ENCODE measurements at regions not wholly inside any gene's neighbourhood (a gene's known extent, or its start where the extent isn't known, plus 50 kb on each side); places are given as distances from the start of the nearest gene placed in this dataset.
"Not testable (repeated sequence)": the region's sequence is repeated elsewhere in the genome, so short reads cannot be mapped to it uniquely, and the experiment has no call there.

- no peak for DNase-seq (ENCODE audit: low read depth in 4 of 4, low spot score in 1 of 4)
Observed at GRCh38 chr2:208798698-208799097, 392.1 kb downstream of the PTH2R start.

- no peak for DNase-seq (ENCODE audit: low read depth in 4 of 4, low spot score in 1 of 4)
Observed at GRCh38 chr2:208799397-208799796, 392.8 kb downstream of the PTH2R start.

DNA sequence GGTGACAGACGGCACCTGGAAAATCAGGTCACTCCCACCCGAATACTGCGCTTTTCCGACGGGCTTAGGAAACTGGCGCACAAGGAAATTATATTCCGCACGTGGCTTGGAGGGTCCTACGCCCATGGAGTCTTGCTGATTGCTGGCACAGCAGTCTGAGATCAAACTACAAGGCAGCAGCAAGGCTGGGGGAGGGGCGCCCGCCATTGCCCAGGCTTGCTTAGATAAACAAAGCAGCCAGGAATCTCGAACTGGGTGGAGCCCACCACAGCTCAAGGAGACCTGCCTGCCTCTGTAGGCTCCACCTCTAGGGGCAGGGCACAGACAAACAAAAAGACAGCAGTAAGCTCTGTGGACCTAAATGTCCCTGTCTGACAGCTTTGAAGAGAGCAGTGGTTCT, 394.3 kb downstream of the PTH2R start:
- DNase-seq (ENCODE audit: low read depth in 4 of 4, low spot score in 1 of 4) = not testable (repeated sequence)

GRCh38 chr2:208807756-208808155, 401.2 kb downstream of the PTH2R start:
- no peak for DNase-seq (ENCODE audit: low read depth in 4 of 4, low spot score in 1 of 4)

DNA sequence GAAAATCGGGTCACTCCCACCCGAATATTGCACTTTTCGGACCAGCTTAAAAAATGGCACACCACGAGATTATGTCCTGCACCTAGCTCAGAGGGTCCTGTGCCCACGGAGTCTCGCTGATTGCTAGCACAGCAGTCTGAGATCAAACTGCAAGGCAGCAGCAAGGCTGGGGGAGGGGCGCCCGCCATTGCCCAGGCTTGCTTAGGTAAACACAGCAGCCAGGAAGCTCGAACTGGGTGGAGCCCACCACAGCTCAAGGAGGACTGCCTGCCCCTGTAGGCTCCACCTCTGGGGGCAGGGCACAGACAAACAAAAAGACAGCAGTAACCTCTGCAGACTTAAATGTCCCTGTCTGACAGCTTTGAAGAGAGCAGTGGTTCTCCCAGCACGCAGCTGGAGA, 405.3 kb downstream of the PTH2R start:
- DNase-seq (ENCODE audit: low read depth in 4 of 4, low spot score in 1 of 4) = not testable (repeated sequence)

GRCh38 chr2:208819190-208819589, 412.6 kb downstream of the PTH2R start:
- no peak for DNase-seq (ENCODE audit: low read depth in 4 of 4, low spot score in 1 of 4)

DNA sequence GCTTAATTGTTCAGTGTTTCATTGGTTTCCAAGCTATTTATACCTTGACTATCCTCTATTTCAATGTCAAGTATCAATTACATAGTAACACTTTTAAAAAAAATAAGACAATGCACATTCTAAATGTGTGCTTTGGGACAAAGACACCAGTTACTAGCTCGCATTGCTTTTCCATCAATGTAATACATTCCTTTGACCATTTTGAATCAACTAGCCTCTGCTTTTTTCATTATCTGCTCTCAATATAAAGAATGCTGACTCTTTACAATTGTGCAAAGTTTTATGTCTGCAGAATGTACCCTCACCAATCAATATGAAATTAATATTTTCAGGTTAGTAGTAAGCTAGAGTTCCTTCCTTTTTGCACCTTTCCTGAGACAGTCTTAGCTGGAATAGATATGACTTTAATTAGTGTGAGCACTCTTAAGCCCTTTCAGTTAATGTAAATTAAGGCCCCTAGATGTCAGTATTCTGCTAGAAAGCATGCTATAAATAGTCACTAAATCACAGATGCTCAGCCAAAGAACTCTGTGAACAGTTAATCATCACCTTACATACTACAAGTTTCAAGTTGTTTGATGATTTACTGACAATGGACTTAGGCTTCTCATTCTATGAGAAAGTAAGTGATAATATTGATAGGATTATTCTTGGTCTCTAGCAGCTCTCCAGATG, 413.6 kb downstream of the PTH2R start:
- DNase-seq (ENCODE audit: low read depth in 4 of 4, low spot score in 1 of 4) = no peak

GRCh38 chr2:208827109-208827508, 420.5 kb downstream of the PTH2R start:
- DNase-seq (ENCODE audit: low read depth in 4 of 4, low spot score in 1 of 4) = no peak

GRCh38 chr2:208827549-208828221, 421.1 kb downstream of the PTH2R start:
- no peak for DNase-seq (ENCODE audit: low read depth in 4 of 4, low spot score in 1 of 4)

DNA sequence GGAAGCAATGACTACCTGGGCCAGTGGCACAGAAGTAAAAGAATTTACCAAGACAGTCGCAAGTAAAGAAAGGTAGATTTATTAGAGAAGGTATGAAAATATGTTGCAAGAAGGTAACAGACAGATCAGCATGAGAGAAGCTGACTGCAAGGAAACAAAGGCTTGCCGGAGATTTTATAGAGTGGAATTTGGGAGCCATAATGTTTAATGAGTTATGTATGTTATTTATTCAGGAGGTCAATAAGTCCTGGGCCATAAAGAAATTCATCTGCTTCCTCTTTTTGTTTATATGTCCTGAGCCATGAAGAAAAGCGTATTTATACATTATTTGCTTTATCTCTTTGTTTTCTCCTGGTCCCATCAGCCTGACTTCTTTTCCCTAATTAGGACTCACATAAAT, 423.6 kb downstream of the PTH2R start:
- no peak for DNase-seq (ENCODE audit: low read depth in 4 of 4, low spot score in 1 of 4)

- DNase-seq (ENCODE audit: low read depth in 4 of 4, low spot score in 1 of 4) = no peak
Observed at GRCh38 chr2:208847651-208848050, 441.1 kb downstream of the PTH2R start.

DNA sequence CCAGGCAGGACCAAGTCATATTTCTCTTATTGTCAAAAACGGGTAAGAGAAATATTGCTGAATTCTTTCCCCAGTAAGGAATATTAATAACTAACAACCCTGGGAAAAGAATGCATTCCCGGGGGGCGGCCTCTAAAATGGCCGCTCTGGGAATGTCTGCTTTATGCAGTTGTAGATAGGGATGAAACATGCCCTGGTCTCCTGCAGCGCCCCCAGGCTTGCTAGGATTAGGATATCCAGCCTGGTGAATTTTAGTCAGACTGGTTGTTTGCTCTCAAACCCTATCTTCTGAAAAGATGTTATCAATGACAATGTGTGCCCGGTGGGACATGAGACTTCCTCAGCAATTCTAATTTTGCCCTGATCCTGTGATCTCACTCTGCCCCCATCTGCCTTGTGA, 448.1 kb downstream of the PTH2R start:
- DNase-seq (ENCODE audit: low read depth in 4 of 4, low spot score in 1 of 4) = no peak

- DNase-seq (ENCODE audit: low read depth in 4 of 4, low spot score in 1 of 4) = no peak
Observed at GRCh38 chr2:208867374-208867773, 460.8 kb downstream of the PTH2R start.

GRCh38 chr2:208872591-208872990, 466.0 kb downstream of the PTH2R start:
- DNase-seq (ENCODE audit: low read depth in 4 of 4, low spot score in 1 of 4) = no peak

DNA sequence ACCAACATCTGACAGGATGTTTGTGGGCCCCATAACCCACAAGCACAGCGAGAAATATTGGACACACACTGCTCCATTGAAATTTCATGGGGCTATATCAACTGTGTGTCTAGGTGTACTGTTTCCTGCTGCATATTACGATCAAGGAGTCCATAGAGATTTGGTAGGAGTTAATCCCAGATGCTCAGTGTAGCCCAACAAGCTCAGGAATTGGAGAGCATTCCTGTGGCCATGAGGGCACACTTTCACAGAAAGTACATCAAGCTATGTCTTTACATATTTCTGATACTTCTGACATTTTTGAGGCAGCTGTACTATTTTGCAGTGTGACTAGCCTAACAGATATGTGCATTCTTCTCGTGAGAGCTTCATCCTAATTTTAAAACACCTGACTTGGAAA, 473.1 kb downstream of the PTH2R start:
- DNase-seq (ENCODE audit: low read depth in 4 of 4, low spot score in 1 of 4) = no peak

- DNase-seq (ENCODE audit: low read depth in 4 of 4, low spot score in 1 of 4) = no peak
Observed at GRCh38 chr2:208880171-208880570, 473.6 kb downstream of the PTH2R start.

DNA sequence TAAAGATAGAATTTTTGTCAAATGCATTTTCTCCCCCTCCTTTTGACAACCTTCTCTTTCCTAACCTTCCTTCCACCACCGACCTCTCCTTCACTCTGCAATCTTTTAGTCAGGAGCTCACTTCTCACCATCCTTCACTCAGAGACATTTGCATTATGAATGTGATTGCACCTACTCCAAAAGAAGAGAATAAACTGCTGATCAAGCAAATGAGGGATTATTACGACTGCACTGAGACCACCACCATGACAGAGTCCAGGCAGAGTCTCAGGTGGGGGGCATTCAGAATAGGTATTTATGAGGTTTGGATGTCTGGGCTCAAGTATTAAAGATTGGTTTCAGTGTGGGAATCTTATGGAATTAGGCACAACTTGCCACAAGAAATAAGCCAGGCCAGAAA, 483.9 kb downstream of the PTH2R start:
- DNase-seq (ENCODE audit: low read depth in 4 of 4, low spot score in 1 of 4) = no peak

DNA sequence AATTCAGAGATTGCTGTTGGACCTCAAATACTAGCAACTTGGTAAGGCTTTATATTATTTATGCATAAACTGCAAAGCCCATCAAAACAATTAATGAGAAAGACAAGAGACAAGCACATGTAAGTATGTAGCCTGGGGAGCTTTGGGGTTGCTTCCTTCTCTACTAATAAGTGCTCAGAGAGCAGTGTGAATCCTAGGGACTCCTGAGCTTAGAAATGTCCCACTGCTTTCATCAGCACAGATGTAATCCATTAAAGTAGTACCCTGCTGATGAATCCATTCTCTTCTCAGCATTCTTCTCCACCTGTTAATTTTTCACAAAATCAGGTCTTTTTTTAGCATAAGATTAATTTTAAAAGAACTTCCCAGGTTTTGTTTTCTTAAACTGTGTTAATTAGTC, 485.6 kb downstream of the PTH2R start:
- DNase-seq (ENCODE audit: low read depth in 4 of 4, low spot score in 1 of 4) = no peak

GRCh38 chr2:208906330-208906729, 499.7 kb downstream of the PTH2R start:
- no peak for DNase-seq (ENCODE audit: low read depth in 4 of 4, low spot score in 1 of 4)

- DNase-seq (ENCODE audit: low read depth in 4 of 4, low spot score in 1 of 4) = no peak
Observed at GRCh38 chr2:208915401-208915800, 508.4 kb upstream of the MAP2 start.

- no peak for DNase-seq (ENCODE audit: low read depth in 4 of 4, low spot score in 1 of 4)
Observed at GRCh38 chr2:208916881-208917280, 507.0 kb upstream of the MAP2 start.

DNA sequence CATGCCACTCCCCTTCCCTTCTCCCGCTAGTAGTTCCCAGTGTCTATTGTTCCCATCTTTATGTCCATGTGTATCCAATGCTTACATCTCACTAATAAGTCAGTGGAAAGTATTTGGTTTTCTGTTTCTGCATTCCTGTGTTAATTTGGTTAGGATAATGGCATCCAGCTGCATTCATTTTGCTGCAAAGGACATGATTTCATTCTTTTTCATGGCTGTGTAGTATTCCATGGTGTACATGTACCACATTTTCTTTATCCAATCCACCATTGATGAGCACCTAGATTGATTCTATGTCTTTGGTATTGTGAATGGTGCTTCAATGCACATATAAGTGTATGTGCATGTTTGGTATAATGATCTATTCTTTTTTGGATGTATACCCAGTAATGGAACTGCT, 502.5 kb upstream of the MAP2 start:
- DNase-seq (ENCODE audit: low read depth in 4 of 4, low spot score in 1 of 4) = not testable (repeated sequence)

DNA sequence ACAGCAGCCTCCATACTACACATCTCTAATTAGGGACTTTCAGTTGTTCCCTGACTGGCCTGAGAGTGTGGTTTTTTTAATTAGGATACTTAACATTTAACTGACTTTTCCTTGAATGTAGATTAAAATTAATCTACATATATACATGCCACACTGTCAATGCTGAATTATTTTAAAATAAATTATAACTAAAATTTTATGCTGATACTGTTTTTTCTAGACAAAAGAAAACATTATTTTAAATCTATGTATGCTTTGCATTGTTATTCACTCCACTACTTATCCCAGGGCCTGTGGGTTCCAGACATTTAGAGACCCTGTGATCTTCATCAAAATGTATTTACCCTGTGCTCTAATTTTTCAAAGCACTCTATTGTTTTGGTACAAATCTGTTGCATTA, 496.0 kb upstream of the MAP2 start:
- no peak for DNase-seq (ENCODE audit: low read depth in 4 of 4, low spot score in 1 of 4)

Data from stimulated activated CD4-positive, alpha-beta T cell treated with anti-CD3 and anti-CD28 coated beads, Interleukin-1b, Interleukin-23, amount 100 ng/mL, for 24 hours (primary cell).